ENCODE measurements at regions not wholly inside any gene's neighbourhood (a gene's known extent, or its start where the extent isn't known, plus 50 kb on each side); places are given as distances from the start of the nearest gene placed in this dataset.

GRCh38 chr4:128517096-128517738 lies 229.6 kb upstream of the PGRMC2 start (continued):
- TF ChIP-seq TCF7 (IDR thresholded peaks at IDR 0.05; ENCODE audit: borderline replicate concordance) (no peak), SIN3B (IDR thresholded peaks at IDR 0.05; ENCODE audit: low read depth) (no peak), DMBX1 (CRISPR knock-in tag; IDR thresholded peaks at IDR 0.05; ENCODE audit: borderline replicate concordance) (peak; percentile 31; the same call in 1 of the 2 replicates), ZNF395 (CRISPR knock-in tag; IDR thresholded peaks at IDR 0.05) (no peak), ARID3B (CRISPR knock-in tag; IDR thresholded peaks at IDR 0.05; ENCODE audit: borderline replicate concordance) (no peak), YBX1 (IDR thresholded peaks at IDR 0.05) (no peak), RBM39 (optimal IDR thresholded peaks at IDR 0.05; ENCODE audit: low read depth, low read length) (no peak), TGIF2 (CRISPR knock-in tag; IDR thresholded peaks at IDR 0.05) (no peak), ZNF507 (tag; conservative IDR thresholded peaks at IDR 0.05) (no peak; the same call in 1 of the 2 replicates), GTF2F1 (IDR thresholded peaks at IDR 0.05; ENCODE audit: low read depth, low read length) (no peak), FOS (IDR thresholded peaks at IDR 0.05; ENCODE audit: extremely low read depth, insufficient read length) (no peak), RCOR1 (IDR thresholded peaks at IDR 0.05; ENCODE audit: borderline replicate concordance in 1 of 2, low read depth in 2 of 2, low read length in 2 of 2) (peak; percentile 31 to 65; a peak in 2 of 4 replicates), DIDO1 (tag; IDR thresholded peaks at IDR 0.05; ENCODE audit: low read depth) (no peak), ZBTB26 (CRISPR knock-in tag; IDR thresholded peaks at IDR 0.05) (no peak), FOXM1 (IDR thresholded peaks at IDR 0.05; ENCODE audit: low read depth) (peak; percentile 44; the same call in 1 of the 2 replicates), FOXM1 (CRISPR knock-in tag; IDR thresholded peaks at IDR 0.05; ENCODE audit: low read depth) (no peak), ZFP36 (IDR thresholded peaks at IDR 0.05; ENCODE audit: low read depth, low read length, partially characterized antibody) (no peak), XRCC5 (IDR thresholded peaks at IDR 0.05; ENCODE audit: low read depth, low read length) (no peak), HNRNPUL1 (IDR thresholded peaks at IDR 0.05; ENCODE audit: low read length) (no peak), PCBP2 (IDR thresholded peaks at IDR 0.05; ENCODE audit: low read depth, low read length, poor library complexity, severe bottlenecking) (no peak), TARDBP (IDR thresholded peaks at IDR 0.05) (no peak), CAMTA2 (CRISPR knock-in tag; conservative IDR thresholded peaks at IDR 0.05) (no peak), LEF1 (IDR thresholded peaks at IDR 0.05) (peak; percentile 94), SAP30 (IDR thresholded peaks at IDR 0.05; ENCODE audit: borderline replicate concordance, insufficient read depth, low read depth, low read length, poor library complexity, severe bottlenecking) (no peak), HNRNPLL (IDR thresholded peaks at IDR 0.05; ENCODE audit: low read depth, low read length, poor library complexity, severe bottlenecking) (no peak), EP400 (IDR thresholded peaks at IDR 0.05) (0 out of 2 replicates have a peak, but pooled peaks have one; percentile 43), TAF7 (tag; IDR thresholded peaks at IDR 0.05) (no peak), ZNF551 (CRISPR knock-in tag; IDR thresholded peaks at IDR 0.05) (no peak)
